ENCODE measurements at regions not wholly inside any gene's neighbourhood (a gene's known extent, or its start where the extent isn't known, plus 50 kb on each side); places are given as distances from the start of the nearest gene placed in this dataset.

- no peak for TF ChIP-seq CTCF (conservative IDR thresholded peaks at IDR 0.05; ENCODE audit: low read depth, low read length)
- TF ChIP-seq CEBPB (IDR thresholded peaks at IDR 0.05; ENCODE audit: low read depth, low read length), result no peak
- no peak for TF ChIP-seq POLR2A (IDR thresholded peaks at IDR 0.05; ENCODE audit: low read depth, low read length)
- TF ChIP-seq MAFK (IDR thresholded peaks at IDR 0.05; ENCODE audit: low read depth, low read length), result no peak
- no peak for TF ChIP-seq BHLHE40 (IDR thresholded peaks at IDR 0.05; ENCODE audit: low read depth, low read length)
- no peak for TF ChIP-seq RCOR1 (IDR thresholded peaks at IDR 0.05; ENCODE audit: insufficient replicate concordance, low read length)
- TF ChIP-seq, protein P1, sequence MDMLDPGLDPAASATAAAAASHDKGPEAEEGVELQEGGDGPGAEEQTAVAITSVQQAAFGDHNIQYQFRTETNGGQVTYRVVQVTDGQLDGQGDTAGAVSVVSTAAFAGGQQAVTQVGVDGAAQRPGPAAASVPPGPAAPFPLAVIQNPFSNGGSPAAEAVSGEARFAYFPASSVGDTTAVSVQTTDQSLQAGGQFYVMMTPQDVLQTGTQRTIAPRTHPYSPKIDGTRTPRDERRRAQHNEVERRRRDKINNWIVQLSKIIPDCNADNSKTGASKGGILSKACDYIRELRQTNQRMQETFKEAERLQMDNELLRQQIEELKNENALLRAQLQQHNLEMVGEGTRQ (IDR thresholded peaks at IDR 0.05; ENCODE audit: low read depth, low read length), result no peak
- TF ChIP-seq MXI1 (IDR thresholded peaks at IDR 0.05; ENCODE audit: borderline replicate concordance, low read depth, low read length), result no peak
- TF ChIP-seq RAD21 (IDR thresholded peaks at IDR 0.05; ENCODE audit: low read length), result no peak
- TF ChIP-seq MAZ (IDR thresholded peaks at IDR 0.05; ENCODE audit: borderline replicate concordance, low read depth, low read length), result no peak
- no peak for TF ChIP-seq FOS (IDR thresholded peaks at IDR 0.05; ENCODE audit: low read depth, low read length)
Measured at GRCh38 chr14:23702656-23703426, 66.7 kb downstream of the DHRS2 start.

Data from IMR-90 (cell line).